HK-2 (cell line): ENCODE measurements at regions not wholly inside any gene's neighbourhood (a gene's known extent, or its start where the extent isn't known, plus 50 kb on each side); places are given as distances from the start of the nearest gene placed in this dataset.

Experiments used
- DNase-seq: peaks from one replicate; pipeline ENCODE4 v3.0.0-alpha.2; 2018; ENCODE audit not compliant: unreplicated experiment

DNA sequence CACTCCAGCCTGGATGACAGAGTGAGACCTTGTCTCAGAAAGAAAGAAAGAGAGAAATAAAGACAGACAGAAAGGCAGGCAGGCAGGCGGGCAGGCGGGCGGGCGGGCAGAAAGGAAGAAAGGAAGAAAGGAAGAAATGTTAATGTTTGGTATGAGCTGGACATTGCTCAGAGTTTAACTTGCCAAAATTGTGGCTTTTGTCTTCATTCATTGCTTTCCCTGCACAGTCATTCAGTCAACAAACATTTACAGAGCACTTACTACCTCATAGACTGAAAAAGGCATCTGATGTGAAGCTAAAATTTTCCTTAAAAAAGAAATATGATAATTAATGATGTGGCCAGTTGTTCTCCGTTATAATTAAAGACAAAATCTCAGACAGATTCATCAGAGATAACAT, 247.1 kb downstream of the SPTSSA start:
- no peak for DNase-seq

GRCh38 chr14:34213332-34213731, 248.7 kb downstream of the SPTSSA start:
- DNase-seq, result no peak

DNA sequence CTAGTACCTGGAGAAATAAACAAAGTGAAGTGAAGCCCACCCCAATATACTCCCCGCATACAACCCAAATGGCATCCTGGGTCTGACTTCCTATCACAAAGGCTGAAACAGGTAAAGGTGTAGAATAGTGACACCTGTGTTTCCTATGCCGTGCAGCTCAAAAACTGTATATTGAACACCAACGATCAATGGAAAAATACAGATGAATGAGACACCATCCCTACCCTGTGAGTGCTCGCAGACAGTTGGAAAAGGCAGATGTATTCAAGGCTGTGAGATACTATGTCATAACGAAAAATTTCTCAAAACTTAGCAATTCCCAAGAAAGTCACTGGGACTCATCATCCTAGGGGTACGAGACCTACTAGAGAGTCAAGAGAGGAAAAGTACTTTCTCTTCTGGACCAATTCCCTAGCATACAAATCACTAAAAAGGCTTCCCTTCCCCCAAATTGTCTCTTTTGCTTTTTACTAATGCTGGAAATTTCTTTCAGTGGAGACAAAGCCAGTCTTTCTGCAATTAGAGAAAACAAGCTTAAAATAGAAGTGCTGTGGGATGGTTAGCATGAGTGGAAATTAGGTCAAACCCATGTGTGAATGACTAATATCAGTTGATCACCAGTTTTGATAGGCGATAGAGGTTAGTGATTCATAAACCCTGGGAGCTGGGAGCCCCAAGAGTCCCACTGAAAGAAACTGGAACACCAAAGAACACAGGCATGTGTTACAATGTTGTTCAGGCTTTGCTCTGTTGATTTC, 249.7 kb downstream of the SPTSSA start:
- no peak for DNase-seq

- DNase-seq, result no peak
Measured at GRCh38 chr14:34211732-34212131, 250.3 kb downstream of the SPTSSA start.

DNA sequence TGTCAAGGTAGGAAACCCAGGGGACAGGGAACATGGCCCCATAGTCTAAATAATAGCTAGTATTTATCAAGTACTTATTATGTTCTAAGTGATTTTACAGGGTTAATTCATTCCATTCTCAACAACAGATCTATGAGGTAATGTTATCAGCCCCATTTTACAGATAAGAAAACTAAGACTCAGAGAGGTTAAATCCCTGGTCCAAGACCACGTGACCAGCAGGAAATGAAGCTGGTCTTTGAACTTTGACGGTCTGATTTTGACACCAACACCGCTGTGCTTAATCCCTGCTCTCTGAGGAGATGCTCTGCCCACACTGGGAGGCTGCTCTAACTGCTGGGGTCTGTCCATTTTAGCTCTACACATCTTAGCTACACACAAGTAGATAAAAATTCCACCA, 253.5 kb downstream of the SPTSSA start:
- no peak for DNase-seq

- DNase-seq, result no peak
Measured at GRCh38 chr14:34205799-34206198, 254.9 kb upstream of the EGLN3 start.

DNA sequence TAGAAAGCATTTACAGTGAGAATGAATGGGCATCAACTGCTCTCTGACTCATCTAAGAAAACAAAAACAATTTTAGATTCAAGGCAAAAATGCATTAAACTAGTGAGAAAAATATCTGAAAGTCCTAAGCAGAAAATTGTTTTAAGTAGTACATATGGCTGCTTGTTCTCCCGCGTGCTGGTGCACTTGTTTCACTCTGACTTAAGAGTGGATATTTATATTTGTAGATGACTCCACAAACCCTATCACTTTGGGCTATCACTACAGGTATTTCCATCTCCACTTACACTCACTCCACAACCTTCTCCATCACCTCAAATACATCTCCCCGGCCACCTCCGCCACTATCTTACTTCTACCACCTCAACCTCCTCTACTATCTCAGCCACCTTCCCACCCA, 253.9 kb upstream of the EGLN3 start:
- DNase-seq, result no peak

- no peak for DNase-seq
Measured at GRCh38 chr14:34203251-34203722, 252.4 kb upstream of the EGLN3 start.

GRCh38 chr14:34201909-34202637, 251.2 kb upstream of the EGLN3 start:
- no peak for DNase-seq

DNA sequence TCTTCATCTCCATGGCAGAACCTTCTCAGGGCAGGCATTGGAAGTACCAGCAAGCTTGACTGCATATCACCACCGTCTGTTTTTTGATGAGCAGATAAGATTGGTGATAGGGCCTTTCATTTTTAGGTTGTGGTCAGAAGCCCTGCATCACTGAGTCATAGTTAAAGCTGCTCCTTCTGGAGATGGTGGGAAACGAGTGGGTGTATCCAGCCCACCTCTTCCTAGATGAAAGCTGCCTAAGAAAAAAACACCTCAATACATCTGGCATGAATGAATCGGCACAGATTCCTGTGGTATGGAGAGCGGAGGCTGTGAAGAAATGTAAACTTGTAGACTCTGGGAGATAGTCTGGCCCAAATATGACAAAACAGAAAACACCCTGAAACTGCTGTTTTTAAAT, 248.7 kb upstream of the EGLN3 start:
- no peak for DNase-seq

DNA sequence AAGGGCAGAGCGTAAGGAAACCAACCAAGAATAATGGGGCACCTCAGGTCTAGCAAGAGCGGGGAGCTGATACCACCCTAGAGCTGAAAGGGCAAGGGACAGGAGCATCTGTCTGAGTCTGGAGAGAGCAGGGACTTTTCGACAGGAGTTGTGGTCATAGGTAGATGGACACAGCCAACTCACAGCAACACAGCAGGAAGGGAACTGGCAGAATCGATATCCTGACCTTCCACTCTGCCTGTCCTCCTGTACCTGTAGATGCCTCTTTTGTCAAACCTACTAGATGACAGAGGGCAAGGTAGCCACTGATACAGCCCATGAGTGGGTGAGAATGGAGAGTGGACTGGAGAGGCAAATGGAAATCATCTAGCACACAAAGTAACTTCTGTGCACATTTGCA, 247.2 kb upstream of the EGLN3 start:
- DNase-seq, result no peak

DNA sequence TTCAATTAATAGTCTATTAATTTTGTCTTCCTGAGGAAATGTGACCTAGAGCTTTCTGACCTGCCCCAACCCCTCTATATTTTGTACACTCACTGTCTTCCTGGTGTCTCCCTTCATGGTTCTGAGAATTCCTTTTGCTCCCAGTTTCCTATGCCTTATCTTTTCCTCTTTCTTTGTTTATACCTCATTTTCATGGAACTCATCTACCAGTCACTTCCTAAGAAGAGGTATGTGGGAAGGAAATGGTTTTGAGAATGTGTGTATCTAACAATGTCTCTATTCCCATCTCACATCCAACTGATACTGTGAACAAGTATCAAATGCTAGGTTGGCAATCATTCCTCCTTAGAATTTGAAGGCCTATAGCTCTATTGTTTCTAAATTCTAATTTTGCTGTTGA, 245.1 kb upstream of the EGLN3 start:
- no peak for DNase-seq

DNA sequence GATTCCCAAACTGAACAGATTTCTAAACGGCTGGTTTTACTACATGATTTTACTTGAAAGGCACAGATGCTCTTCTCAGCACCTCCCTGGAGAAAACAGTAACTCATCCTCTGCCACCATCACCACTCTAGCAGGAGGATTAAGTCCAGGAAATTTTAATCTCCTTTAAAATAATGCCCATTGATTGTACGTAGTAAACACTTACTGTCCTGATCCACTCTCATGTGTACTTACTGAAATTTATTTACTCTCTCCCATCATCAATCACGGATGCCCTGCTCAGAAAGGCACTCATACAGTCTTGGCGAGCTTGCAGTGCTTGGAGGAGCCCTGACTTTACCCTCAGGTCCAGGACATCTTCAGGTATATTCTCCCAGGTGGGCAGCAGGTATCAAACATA, 239.8 kb upstream of the EGLN3 start:
- no peak for DNase-seq

GRCh38 chr14:34189866-34190265, 239.0 kb upstream of the EGLN3 start:
- no peak for DNase-seq

DNA sequence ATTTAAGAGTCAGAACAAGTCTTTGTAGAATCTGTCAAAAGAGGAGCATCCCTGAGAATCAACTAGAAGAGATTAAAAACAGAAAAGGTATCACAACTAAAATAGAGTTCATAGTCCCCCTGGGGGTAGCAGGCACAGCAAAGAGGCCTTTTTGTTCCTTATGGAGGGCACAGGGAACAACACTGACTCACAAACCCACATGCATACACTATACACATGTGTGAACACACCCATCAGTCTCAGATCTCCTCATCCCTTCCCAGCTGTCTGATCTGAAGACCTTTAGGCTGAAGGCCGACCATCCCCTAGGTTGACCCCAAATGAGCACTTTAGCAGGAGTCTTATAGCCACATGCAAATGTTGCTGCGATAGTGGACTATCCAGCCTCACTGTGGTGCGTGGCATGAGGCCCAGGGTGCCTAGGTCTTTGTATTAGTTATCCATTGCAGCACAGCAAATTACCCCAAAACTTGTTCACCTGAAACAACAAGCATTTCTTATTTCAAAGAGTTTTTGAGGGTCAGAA, 236.7 kb upstream of the EGLN3 start:
- no peak for DNase-seq

DNA sequence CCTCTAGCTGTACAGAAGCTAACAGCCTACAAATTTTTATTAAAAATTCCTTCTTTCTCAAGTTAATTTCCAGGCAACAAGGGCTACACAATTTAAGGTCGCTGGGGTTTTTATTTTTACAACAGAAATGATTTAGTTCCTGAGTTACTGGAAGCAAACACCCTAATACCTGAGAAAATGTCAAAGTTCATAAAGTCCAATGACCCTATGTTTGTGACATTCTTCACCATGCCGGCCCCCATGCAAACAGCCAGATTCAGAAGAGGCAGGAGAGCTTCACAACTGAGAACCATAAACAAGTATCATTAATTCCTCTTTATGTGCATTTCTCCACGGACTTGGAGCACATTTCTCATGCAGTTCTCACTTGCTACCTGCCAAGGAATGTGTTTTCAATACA, 236.2 kb upstream of the EGLN3 start:
- no peak for DNase-seq

- no peak for DNase-seq
Measured at GRCh38 chr14:34184126-34184525, 233.3 kb upstream of the EGLN3 start.

DNA sequence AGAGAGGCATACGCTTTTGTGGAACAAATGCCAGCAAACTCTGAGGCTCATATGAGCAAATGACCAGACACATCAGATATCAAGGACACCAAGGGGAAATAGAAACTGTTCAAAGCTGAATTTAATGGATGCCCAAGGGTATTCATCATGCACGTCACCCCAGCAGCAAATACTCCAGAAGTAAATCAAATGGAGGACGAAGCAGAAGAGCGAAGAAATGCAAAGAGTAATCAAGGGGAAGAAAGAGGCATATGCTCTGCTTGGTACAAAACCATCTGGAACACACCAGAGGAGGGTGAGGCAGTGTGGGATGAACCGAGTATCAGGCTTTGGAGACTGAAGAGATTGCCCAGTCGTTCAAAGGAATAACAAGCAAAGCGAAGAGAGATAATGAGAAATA, 232.6 kb upstream of the EGLN3 start:
- DNase-seq, result no peak

DNA sequence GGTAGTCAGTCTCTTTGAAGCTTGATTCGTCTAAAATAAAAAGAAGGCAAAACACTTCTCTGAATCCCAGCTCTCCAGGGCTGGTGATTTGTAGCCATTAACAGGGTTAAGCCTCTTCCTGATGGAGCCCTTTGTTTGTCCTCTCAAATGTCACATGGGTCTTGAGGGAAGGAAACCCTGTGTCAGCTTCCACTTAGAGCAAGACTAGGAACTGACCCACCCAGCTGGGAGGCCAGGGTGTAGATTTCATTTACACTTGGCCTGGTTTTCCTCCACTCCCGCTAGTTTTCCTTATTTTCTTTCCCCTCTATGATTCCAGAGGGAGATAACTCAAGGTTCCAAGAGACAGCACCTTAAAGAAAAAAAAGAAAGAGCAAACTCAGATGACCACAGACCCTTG, 230.5 kb upstream of the EGLN3 start:
- no peak for DNase-seq

DNA sequence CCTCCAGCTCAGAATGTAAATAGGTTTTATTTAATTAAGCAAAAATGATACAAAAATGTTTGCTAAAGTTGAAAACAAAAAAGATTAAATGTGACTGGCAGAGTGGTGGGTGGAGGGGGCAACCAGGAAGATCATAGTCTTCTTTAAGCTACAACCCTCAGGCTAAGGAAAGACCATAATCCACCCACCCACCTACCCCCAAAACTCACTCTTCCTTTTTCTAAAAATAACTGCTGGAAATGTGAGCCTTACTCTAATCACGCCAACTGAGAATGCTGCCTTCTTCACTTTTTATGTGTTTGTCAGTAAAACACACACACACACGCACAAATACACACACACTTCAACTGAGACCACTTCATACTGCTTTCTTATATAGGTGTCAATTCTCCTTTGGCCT, 230.0 kb upstream of the EGLN3 start:
- DNase-seq, result no peak

- DNase-seq, result no peak
Measured at GRCh38 chr14:34180434-34180833, 229.6 kb upstream of the EGLN3 start.

GRCh38 chr14:34179727-34180126, 228.9 kb upstream of the EGLN3 start:
- DNase-seq, result no peak

DNA sequence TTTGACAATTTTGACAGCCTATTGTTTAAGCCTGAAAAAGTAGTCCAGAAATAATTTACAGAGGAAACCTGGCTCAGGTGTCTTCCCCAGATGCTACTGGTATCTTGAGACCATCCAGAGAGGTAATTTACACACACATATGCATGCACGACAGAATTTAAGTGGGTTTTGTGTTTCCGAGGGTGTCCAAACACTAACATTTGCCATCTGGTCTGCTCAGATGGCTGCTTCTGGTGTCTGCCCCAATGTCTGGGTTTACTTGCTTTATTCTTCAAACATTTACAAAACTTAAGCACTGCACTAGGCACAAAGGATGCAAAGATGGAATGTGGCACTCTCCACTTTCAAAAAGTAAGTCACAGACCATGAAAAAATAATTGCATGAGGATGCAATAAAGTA, 226.6 kb upstream of the EGLN3 start:
- DNase-seq, result no peak
